ENCODE measurements at regions not wholly inside any gene's neighbourhood (a gene's known extent, or its start where the extent isn't known, plus 50 kb on each side); places are given as distances from the start of the nearest gene placed in this dataset.

- Histone ChIP-seq H3K27me3 (ENCODE audit: control insufficient read depth, insufficient read depth, low read length) (no peaks in the 10 kb centered on the region), H3K4me3 (ENCODE audit: low read length) (no peak overlapping the region), H3K9ac (ENCODE audit: low read length) (no peak overlapping the region), H3K9me3 (ENCODE audit: control insufficient read depth, low read length) (no peaks in the 10 kb centered on the region), H3K4me1 (ENCODE audit: control insufficient read depth, insufficient read depth, low read length) (peaks cover 17% of the 10 kb centered on the region), H3K36me3 (ENCODE audit: control insufficient read depth, insufficient read depth, low read length) (no peaks in the 10 kb centered on the region)
These were observed 401.2 kb upstream of the BTBD3 start for GRCh38 chr20:11516448-11516847.

- no peak overlapping the region for H3K9ac ChIP-seq (ENCODE audit: low read length)
- H3K4me3 ChIP-seq (ENCODE audit: low read length): no peak overlapping the region
These were observed 397.1 kb upstream of the BTBD3 start for GRCh38 chr20:11520596-11520995.

GRCh38 chr20:11521476-11522365 lies 396.0 kb upstream of the BTBD3 start:
- H3K4me3 ChIP-seq (ENCODE audit: low read length): no peak overlapping the region

More at GRCh38 chr20:11520596-11520995, 397.1 kb upstream of the BTBD3 start:
- Histone ChIP-seq H3K4me1 (ENCODE audit: control insufficient read depth, insufficient read depth, low read length) (peaks cover 16% of the 10 kb centered on the region), H3K9me3 (ENCODE audit: control insufficient read depth, low read length) (no peaks in the 10 kb centered on the region), H3K36me3 (ENCODE audit: control insufficient read depth, insufficient read depth, low read length) (no peaks in the 10 kb centered on the region), H3K27me3 (ENCODE audit: control insufficient read depth, insufficient read depth, low read length) (no peaks in the 10 kb centered on the region)

GRCh38 chr20:11522366-11522741 lies 395.3 kb upstream of the BTBD3 start:
- Histone ChIP-seq H3K27me3 (ENCODE audit: control insufficient read depth, insufficient read depth, low read length) (no peaks in the 10 kb centered on the region), H3K9me3 (ENCODE audit: control insufficient read depth, low read length) (no peaks in the 10 kb centered on the region), H3K4me1 (ENCODE audit: control insufficient read depth, insufficient read depth, low read length) (peaks cover 3% of the 10 kb centered on the region), H3K9ac (ENCODE audit: low read length) (no peak overlapping the region), H3K36me3 (ENCODE audit: control insufficient read depth, insufficient read depth, low read length) (no peaks in the 10 kb centered on the region), H3K4me3 (ENCODE audit: low read length) (no peak overlapping the region)

More at GRCh38 chr20:11521476-11522365, 396.0 kb upstream of the BTBD3 start:
- Histone ChIP-seq H3K36me3 (ENCODE audit: control insufficient read depth, insufficient read depth, low read length) (no peaks in the 10 kb centered on the region), H3K27me3 (ENCODE audit: control insufficient read depth, insufficient read depth, low read length) (no peaks in the 10 kb centered on the region), H3K9ac (ENCODE audit: low read length) (no peak overlapping the region), H3K4me1 (ENCODE audit: control insufficient read depth, insufficient read depth, low read length) (peaks cover 9% of the 10 kb centered on the region), H3K9me3 (ENCODE audit: control insufficient read depth, low read length) (no peaks in the 10 kb centered on the region)

GRCh38 chr20:11529047-11529446 lies 388.6 kb upstream of the BTBD3 start:
- H3K9me3 ChIP-seq (ENCODE audit: control insufficient read depth, low read length): no peaks in the 10 kb centered on the region
- H3K4me1 ChIP-seq (ENCODE audit: control insufficient read depth, insufficient read depth, low read length): no peaks in the 10 kb centered on the region
- H3K4me3 ChIP-seq (ENCODE audit: low read length): no peak overlapping the region
- H3K27me3 ChIP-seq (ENCODE audit: control insufficient read depth, insufficient read depth, low read length): no peaks in the 10 kb centered on the region
- no peaks in the 10 kb centered on the region for H3K36me3 ChIP-seq (ENCODE audit: control insufficient read depth, insufficient read depth, low read length)
- no peak overlapping the region for H3K9ac ChIP-seq (ENCODE audit: low read length)

- Histone ChIP-seq H3K9me3 (ENCODE audit: control insufficient read depth, low read length) (no peaks in the 10 kb centered on the region), H3K4me3 (ENCODE audit: low read length) (no peak overlapping the region), H3K9ac (ENCODE audit: low read length) (no peak overlapping the region), H3K4me1 (ENCODE audit: control insufficient read depth, insufficient read depth, low read length) (no peaks in the 10 kb centered on the region), H3K36me3 (ENCODE audit: control insufficient read depth, insufficient read depth, low read length) (no peaks in the 10 kb centered on the region), H3K27me3 (ENCODE audit: control insufficient read depth, insufficient read depth, low read length) (no peaks in the 10 kb centered on the region)
These were observed 380.7 kb upstream of the BTBD3 start for GRCh38 chr20:11537032-11537431.

GRCh38 chr20:11539450-11539849 lies 378.2 kb upstream of the BTBD3 start:
- Histone ChIP-seq H3K4me1 (ENCODE audit: control insufficient read depth, insufficient read depth, low read length) (no peaks in the 10 kb centered on the region), H3K9me3 (ENCODE audit: control insufficient read depth, low read length) (no peaks in the 10 kb centered on the region), H3K27me3 (ENCODE audit: control insufficient read depth, insufficient read depth, low read length) (no peaks in the 10 kb centered on the region), H3K9ac (ENCODE audit: low read length) (no peak overlapping the region), H3K4me3 (ENCODE audit: low read length) (no peak overlapping the region), H3K36me3 (ENCODE audit: control insufficient read depth, insufficient read depth, low read length) (no peaks in the 10 kb centered on the region)

GRCh38 chr20:11540558-11540957 lies 377.1 kb upstream of the BTBD3 start:
- H3K4me1 ChIP-seq (ENCODE audit: control insufficient read depth, insufficient read depth, low read length): no peaks in the 10 kb centered on the region
- H3K27me3 ChIP-seq (ENCODE audit: control insufficient read depth, insufficient read depth, low read length): no peaks in the 10 kb centered on the region
- H3K4me3 ChIP-seq (ENCODE audit: low read length): no peak overlapping the region
- H3K9me3 ChIP-seq (ENCODE audit: control insufficient read depth, low read length): no peaks in the 10 kb centered on the region
- H3K36me3 ChIP-seq (ENCODE audit: control insufficient read depth, insufficient read depth, low read length): no peaks in the 10 kb centered on the region
- no peak overlapping the region for H3K9ac ChIP-seq (ENCODE audit: low read length)

- H3K9ac ChIP-seq (ENCODE audit: low read length): no peak overlapping the region
- H3K4me3 ChIP-seq (ENCODE audit: low read length): no peak overlapping the region
- H3K4me1 ChIP-seq (ENCODE audit: control insufficient read depth, insufficient read depth, low read length): no peaks in the 10 kb centered on the region
- H3K36me3 ChIP-seq (ENCODE audit: control insufficient read depth, insufficient read depth, low read length): no peaks in the 10 kb centered on the region
- no peaks in the 10 kb centered on the region for H3K9me3 ChIP-seq (ENCODE audit: control insufficient read depth, low read length)
- H3K27me3 ChIP-seq (ENCODE audit: control insufficient read depth, insufficient read depth, low read length): no peaks in the 10 kb centered on the region
These were observed 375.0 kb upstream of the BTBD3 start for GRCh38 chr20:11542645-11543044.

GRCh38 chr20:11544029-11544678 lies 373.5 kb upstream of the BTBD3 start:
- Histone ChIP-seq H3K9me3 (ENCODE audit: control insufficient read depth, low read length) (no peaks in the 10 kb centered on the region), H3K4me1 (ENCODE audit: control insufficient read depth, insufficient read depth, low read length) (no peaks in the 10 kb centered on the region), H3K27me3 (ENCODE audit: control insufficient read depth, insufficient read depth, low read length) (no peaks in the 10 kb centered on the region), H3K9ac (ENCODE audit: low read length) (no peak overlapping the region), H3K36me3 (ENCODE audit: control insufficient read depth, insufficient read depth, low read length) (no peaks in the 10 kb centered on the region), H3K4me3 (ENCODE audit: low read length) (no peak overlapping the region)

GRCh38 chr20:11546939-11547338 lies 370.8 kb upstream of the BTBD3 start:
- H3K4me3 ChIP-seq (ENCODE audit: low read length): no peak overlapping the region
- H3K9ac ChIP-seq (ENCODE audit: low read length): no peak overlapping the region
- H3K9me3 ChIP-seq (ENCODE audit: control insufficient read depth, low read length): no peaks in the 10 kb centered on the region

More at GRCh38 chr20:11546939-11547338, 370.8 kb upstream of the BTBD3 start:
- Histone ChIP-seq H3K4me1 (ENCODE audit: control insufficient read depth, insufficient read depth, low read length) (no peaks in the 10 kb centered on the region), H3K27me3 (ENCODE audit: control insufficient read depth, insufficient read depth, low read length) (no peaks in the 10 kb centered on the region), H3K36me3 (ENCODE audit: control insufficient read depth, insufficient read depth, low read length) (no peaks in the 10 kb centered on the region)

All from mucosa of stomach (tissue), 1 donor.